WI38 (cell line): ENCODE measurements at regions not wholly inside any gene's neighbourhood (a gene's known extent, or its start where the extent isn't known, plus 50 kb on each side); places are given as distances from the start of the nearest gene placed in this dataset.

Experiments used
- H3K4me3 ChIP-seq: 2 replicates; pipeline ENCODE4 v1.5.1; 2011; ENCODE audit warnings: low read depth, mild to moderate bottlenecking, control low read depth, low read length
- CTCF ChIP-seq: IDR thresholded peaks from 2 replicates; pipeline ENCODE4 v1.5.1; 2012; ENCODE audit warnings: low read depth, mild to moderate bottlenecking, control low read depth, low read length

- H3K4me3 ChIP-seq, result no peak overlapping the region
- TF ChIP-seq CTCF, result no peak
Measured at GRCh38 chr1:82625537-82625936, 824.8 kb downstream of the ADGRL2 start.

- TF ChIP-seq CTCF, result no peak
- no peak overlapping the region for H3K4me3 ChIP-seq
Measured at GRCh38 chr1:82621076-82621475, 820.3 kb downstream of the ADGRL2 start.

GRCh38 chr1:82614090-82614489, 813.4 kb downstream of the ADGRL2 start:
- no peak for TF ChIP-seq CTCF
- no peak overlapping the region for H3K4me3 ChIP-seq

GRCh38 chr1:82612986-82613385, 812.3 kb downstream of the ADGRL2 start:
- H3K4me3 ChIP-seq, result no peak overlapping the region
- no peak for TF ChIP-seq CTCF

- TF ChIP-seq CTCF, result no peak
- no peak overlapping the region for H3K4me3 ChIP-seq
Measured at GRCh38 chr1:82606546-82606945, 805.8 kb downstream of the ADGRL2 start.

- no peak for TF ChIP-seq CTCF
- no peak overlapping the region for H3K4me3 ChIP-seq
Measured at GRCh38 chr1:82604524-82604923, 803.8 kb downstream of the ADGRL2 start.

GRCh38 chr1:82600314-82600713, 799.6 kb downstream of the ADGRL2 start:
- no peak overlapping the region for H3K4me3 ChIP-seq
- TF ChIP-seq CTCF, result no peak
